IPS DF 6.9 (cell line): ENCODE measurements at regions not wholly inside any gene's neighbourhood (a gene's known extent, or its start where the extent isn't known, plus 50 kb on each side); places are given as distances from the start of the nearest gene placed in this dataset.

Source experiments
- DNase-seq: peaks from one replicate; pipeline ENCODE4 v3.0.0-alpha.2; 2013; ENCODE audit warnings: low read depth, low spot score
- H3K27ac ChIP-seq: one replicate; pipeline ENCODE4 v1.5.1; 2013; ENCODE audit warnings: low read length, control low read depth
- H3K27me3 ChIP-seq: 2 replicates; pipeline ENCODE4 v1.6.1; 2013; ENCODE audit warnings: mild to moderate bottlenecking, low read length; ENCODE audit not compliant: control insufficient read depth, insufficient read depth
- H3K36me3 ChIP-seq: 2 replicates; pipeline ENCODE4 v1.6.1; 2013; ENCODE audit warnings: low read length; ENCODE audit not compliant: control insufficient read depth, insufficient read depth
- H3K4me1 ChIP-seq: 2 replicates; pipeline ENCODE4 v1.6.1; 2013; ENCODE audit warnings: low read length; ENCODE audit not compliant: control insufficient read depth, insufficient read depth
- H3K4me3 ChIP-seq: 2 replicates; pipeline ENCODE4 v1.5.1; 2013; ENCODE audit warnings: mild to moderate bottlenecking, low read length
- H3K9me3 ChIP-seq: 2 replicates; pipeline ENCODE4 v1.6.1; 2013; ENCODE audit warnings: low read length, inconsistent platforms; ENCODE audit not compliant: control insufficient read depth, insufficient read depth
- WGBS: extraction: QIAGEN DNeasy Blood & Tissue Kit; methylation state at CpG from one replicate; pipeline ENCODE4 v1.1.7; 2013; ENCODE audit warnings: mixed read lengths, missing lambda C conversion rate; ENCODE audit not compliant: insufficient read length, insufficient coverage; 5-methylcytosine and 5-hydroxymethylcytosine counted together

- no peak overlapping the region for H3K27ac ChIP-seq
- no peaks in the 10 kb centered on the region for H3K27me3 ChIP-seq
- no peak overlapping the region for H3K4me3 ChIP-seq
- no peak for DNase-seq
- no peaks in the 10 kb centered on the region for H3K9me3 ChIP-seq
- WGBS = no CpG with 5 or more reads among the region's 3 CpGs
- H3K36me3 ChIP-seq = no peaks in the 10 kb centered on the region
- no peaks in the 10 kb centered on the region for H3K4me1 ChIP-seq
Observed at GRCh38 chr3:159584421-159584820, 404.2 kb upstream of the IL12A start.

- no CpG with 5 or more reads among the region's 5 CpGs for WGBS
- no peaks in the 10 kb centered on the region for H3K4me1 ChIP-seq
- no peaks in the 10 kb centered on the region for H3K27me3 ChIP-seq
- H3K9me3 ChIP-seq = no peaks in the 10 kb centered on the region
- no peaks in the 10 kb centered on the region for H3K36me3 ChIP-seq
- peak; percentile 41 for DNase-seq
- no peak overlapping the region for H3K4me3 ChIP-seq
- no peak overlapping the region for H3K27ac ChIP-seq
Observed at GRCh38 chr3:159586571-159587202, 401.9 kb upstream of the IL12A start.

GRCh38 chr3:159593927-159594605 lies 394.6 kb upstream of the IL12A start:
- WGBS = no CpG with 5 or more reads among the region's 3 CpGs
- H3K36me3 ChIP-seq = no peaks in the 10 kb centered on the region
- DNase-seq = no peak
- no peaks in the 10 kb centered on the region for H3K9me3 ChIP-seq
- H3K27me3 ChIP-seq = no peaks in the 10 kb centered on the region
- no peak overlapping the region for H3K27ac ChIP-seq
- H3K4me1 ChIP-seq = no peaks in the 10 kb centered on the region
- H3K4me3 ChIP-seq = no peak overlapping the region

GRCh38 chr3:159600291-159600690 lies 388.3 kb upstream of the IL12A start:
- H3K4me1 ChIP-seq = no peaks in the 10 kb centered on the region
- H3K9me3 ChIP-seq = no peaks in the 10 kb centered on the region
- no peak overlapping the region for H3K4me3 ChIP-seq

GRCh38 chr3:159604151-159604581 lies 384.5 kb upstream of the IL12A start:
- no peak for DNase-seq
- WGBS = no CpG with 5 or more reads among the region's 5 CpGs
- no peaks in the 10 kb centered on the region for H3K4me1 ChIP-seq
- H3K27ac ChIP-seq = no peak overlapping the region
- H3K9me3 ChIP-seq = no peaks in the 10 kb centered on the region
- H3K36me3 ChIP-seq = no peaks in the 10 kb centered on the region
- H3K27me3 ChIP-seq = no peaks in the 10 kb centered on the region
- H3K4me3 ChIP-seq = no peak overlapping the region

More at GRCh38 chr3:159600291-159600690, 388.3 kb upstream of the IL12A start:
- DNase-seq = no peak
- Histone ChIP-seq H3K27ac (no peak overlapping the region), H3K27me3 (no peaks in the 10 kb centered on the region), H3K36me3 (no peaks in the 10 kb centered on the region)

- Histone ChIP-seq H3K4me3 (no peak overlapping the region), H3K4me1 (no peaks in the 10 kb centered on the region), H3K27me3 (no peaks in the 10 kb centered on the region), H3K27ac (no peak overlapping the region), H3K36me3 (no peaks in the 10 kb centered on the region), H3K9me3 (no peaks in the 10 kb centered on the region)
- DNase-seq = no peak
- no CpG with 5 or more reads among the region's 3 CpGs for WGBS
Observed at GRCh38 chr3:159605101-159605500, 383.5 kb upstream of the IL12A start.

- no peaks in the 10 kb centered on the region for H3K9me3 ChIP-seq
- H3K4me1 ChIP-seq = no peaks in the 10 kb centered on the region
- WGBS = no CpG with 5 or more reads among the region's 5 CpGs
- no peak overlapping the region for H3K27ac ChIP-seq
- no peaks in the 10 kb centered on the region for H3K27me3 ChIP-seq
- H3K36me3 ChIP-seq = no peaks in the 10 kb centered on the region
- H3K4me3 ChIP-seq = no peak overlapping the region
- DNase-seq = no peak
Observed at GRCh38 chr3:159605776-159606175, 382.9 kb upstream of the IL12A start.

- Histone ChIP-seq H3K4me3 (no peak overlapping the region), H3K27me3 (no peaks in the 10 kb centered on the region), H3K36me3 (no peaks in the 10 kb centered on the region), H3K27ac (no peak overlapping the region), H3K9me3 (no peaks in the 10 kb centered on the region), H3K4me1 (no peaks in the 10 kb centered on the region)
- no CpG with 5 or more reads among the region's 3 CpGs for WGBS
- DNase-seq = no peak
Observed at GRCh38 chr3:159607856-159608255, 380.8 kb upstream of the IL12A start.

GRCh38 chr3:159608311-159608710 lies 380.3 kb upstream of the IL12A start:
- H3K4me3 ChIP-seq = no peak overlapping the region
- DNase-seq = no peak
- H3K4me1 ChIP-seq = no peaks in the 10 kb centered on the region
- H3K27me3 ChIP-seq = no peaks in the 10 kb centered on the region
- no peaks in the 10 kb centered on the region for H3K36me3 ChIP-seq
- no peak overlapping the region for H3K27ac ChIP-seq
- no peaks in the 10 kb centered on the region for H3K9me3 ChIP-seq
- no CpG with 5 or more reads among the region's 3 CpGs for WGBS

GRCh38 chr3:159609625-159610024 lies 379.0 kb upstream of the IL12A start:
- no peaks in the 10 kb centered on the region for H3K27me3 ChIP-seq
- no peaks in the 10 kb centered on the region for H3K4me1 ChIP-seq
- no peak overlapping the region for H3K4me3 ChIP-seq
- H3K36me3 ChIP-seq = no peaks in the 10 kb centered on the region
- DNase-seq = no peak
- WGBS = no CpG with 5 or more reads among the region's 7 CpGs
- no peaks in the 10 kb centered on the region for H3K9me3 ChIP-seq
- no peak overlapping the region for H3K27ac ChIP-seq
